Hepatocyte (in vitro differentiated cells): ENCODE measurements at regions not wholly inside any gene's neighbourhood (a gene's known extent, or its start where the extent isn't known, plus 50 kb on each side); places are given as distances from the start of the nearest gene placed in this dataset.

Source experiments
- DNase-seq: peaks from one replicate; pipeline ENCODE4 v3.0.0-alpha.2; 2016; ENCODE audit warnings: low spot score
- H2AFZ ChIP-seq: fragments of 200-600 bp; sonication (generic); 2 replicates; pipeline ENCODE4 v1.6.0; 2016; ENCODE audit warnings: antibody characterized with exemption, mild to moderate bottlenecking
- H3K27ac ChIP-seq: fragments of 200-600 bp; sonication (generic); 2 replicates; pipeline ENCODE4 v1.5.1; 2016; ENCODE audit warnings: mild to moderate bottlenecking
- H3K27me3 ChIP-seq: fragments of 200-600 bp; sonication (generic); 2 replicates; pipeline ENCODE4 v1.6.1; 2016
- H3K36me3 ChIP-seq: fragments of 200-600 bp; sonication (generic); replicated peaks from 2 replicates; pipeline ENCODE4 v1.5.1; 2016; ENCODE audit warnings: low read depth; ENCODE audit not compliant: insufficient read depth
- H3K4me1 ChIP-seq: fragments of 200-600 bp; sonication (generic); 2 replicates; pipeline ENCODE4 v1.5.1; 2016; ENCODE audit warnings: mild to moderate bottlenecking, moderate library complexity; ENCODE audit not compliant: insufficient read depth
- H3K4me2 ChIP-seq: fragments of 200-600 bp; sonication (generic); 2 replicates; pipeline ENCODE4 v1.6.0; 2016
- H3K4me3 ChIP-seq: fragments of 200-600 bp; sonication (generic); 2 replicates; pipeline ENCODE4 v1.5.1; 2016; ENCODE audit warnings: mild to moderate bottlenecking
- H3K79me2 ChIP-seq: fragments of 200-600 bp; sonication (generic); 2 replicates; pipeline ENCODE4 v1.6.0; 2017; ENCODE audit warnings: mild to moderate bottlenecking
- H3K9me2 ChIP-seq: fragments of 200-600 bp; sonication (generic); replicated peaks from 2 replicates; pipeline ENCODE4 v1.6.0; 2017; ENCODE audit warnings: mild to moderate bottlenecking; ENCODE audit not compliant: insufficient read depth
- H3K9me3 ChIP-seq: fragments of 200-600 bp; sonication (generic); 2 replicates; pipeline ENCODE4 v1.5.1; 2016; ENCODE audit warnings: low read depth, mild to moderate bottlenecking
- H4K20me1 ChIP-seq: fragments of 200-600 bp; sonication (generic); 2 replicates; pipeline ENCODE4 v1.6.0; 2016; ENCODE audit warnings: mild to moderate bottlenecking; ENCODE audit not compliant: insufficient read depth, poor library complexity, severe bottlenecking
- EZH2 ChIP-seq: fragments of 200-600 bp; sonication (generic); IDR thresholded peaks from 2 replicates; pipeline ENCODE4 v1.6.1; 2016; ENCODE audit warnings: antibody characterized with exemption, mild to moderate bottlenecking, borderline replicate concordance
- EZH2phosphoT487 ChIP-seq: fragments of 200-600 bp; sonication (generic); IDR thresholded peaks from one replicate; pipeline ENCODE4 v1.6.1; 2018; ENCODE audit warnings: antibody characterized with exemption, mild to moderate bottlenecking, low read depth, moderate library complexity; ENCODE audit not compliant: unreplicated experiment, severe bottlenecking
- WGBS: methylation state at CpG from one replicate; pipeline ENCODE4 v1.1.6; 2016; ENCODE audit warnings: low lambda C conversion rate; ENCODE audit errors: missing lambda C conversion rate; 5-methylcytosine and 5-hydroxymethylcytosine counted together
- TF ChIP-seq, protein P1 (sequence below): fragments of 200-600 bp; sonication (generic); IDR thresholded peaks from 2 replicates; pipeline ENCODE4 v1.5.1; 2016; ENCODE audit warnings: antibody characterized with exemption, mild to moderate bottlenecking; ENCODE audit not compliant: poor library complexity

DNA sequence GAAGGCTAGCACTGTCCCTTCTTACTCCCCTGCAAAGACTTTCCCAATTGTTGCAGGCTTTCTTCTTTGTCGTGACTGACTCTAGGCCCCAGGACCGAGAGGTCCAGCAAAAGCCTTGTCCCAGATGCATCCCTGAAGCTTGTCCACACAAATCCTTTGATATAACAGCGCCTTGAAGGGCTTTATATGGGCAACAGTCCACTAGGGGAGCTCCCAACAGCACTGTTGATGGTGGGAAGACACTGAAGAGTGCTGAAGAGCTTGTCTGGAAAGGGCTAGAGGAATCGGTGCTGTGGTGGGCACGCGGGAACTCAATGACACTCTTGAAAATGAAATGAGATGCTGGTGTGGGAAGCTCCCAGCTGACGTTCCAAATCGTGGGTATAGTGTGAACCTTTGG lies 316.1 kb upstream of the CDH4 start:
- H3K27ac ChIP-seq = no peak overlapping the region
- no peaks in the 10 kb centered on the region for H3K9me3 ChIP-seq
- no peaks in the 10 kb centered on the region for H3K79me2 ChIP-seq
- no peaks in the 10 kb centered on the region for H3K36me3 ChIP-seq
- H2AFZ ChIP-seq = no peak overlapping the region
- 74% methylated on average over 8 of the region's 8 CpGs for WGBS
- no peaks in the 10 kb centered on the region for H3K9me2 ChIP-seq
- no peak overlapping the region for H3K4me3 ChIP-seq
- TF ChIP-seq EZH2 (no peak), EZH2phosphoT487 (no peak)
- TF ChIP-seq, protein P1, sequence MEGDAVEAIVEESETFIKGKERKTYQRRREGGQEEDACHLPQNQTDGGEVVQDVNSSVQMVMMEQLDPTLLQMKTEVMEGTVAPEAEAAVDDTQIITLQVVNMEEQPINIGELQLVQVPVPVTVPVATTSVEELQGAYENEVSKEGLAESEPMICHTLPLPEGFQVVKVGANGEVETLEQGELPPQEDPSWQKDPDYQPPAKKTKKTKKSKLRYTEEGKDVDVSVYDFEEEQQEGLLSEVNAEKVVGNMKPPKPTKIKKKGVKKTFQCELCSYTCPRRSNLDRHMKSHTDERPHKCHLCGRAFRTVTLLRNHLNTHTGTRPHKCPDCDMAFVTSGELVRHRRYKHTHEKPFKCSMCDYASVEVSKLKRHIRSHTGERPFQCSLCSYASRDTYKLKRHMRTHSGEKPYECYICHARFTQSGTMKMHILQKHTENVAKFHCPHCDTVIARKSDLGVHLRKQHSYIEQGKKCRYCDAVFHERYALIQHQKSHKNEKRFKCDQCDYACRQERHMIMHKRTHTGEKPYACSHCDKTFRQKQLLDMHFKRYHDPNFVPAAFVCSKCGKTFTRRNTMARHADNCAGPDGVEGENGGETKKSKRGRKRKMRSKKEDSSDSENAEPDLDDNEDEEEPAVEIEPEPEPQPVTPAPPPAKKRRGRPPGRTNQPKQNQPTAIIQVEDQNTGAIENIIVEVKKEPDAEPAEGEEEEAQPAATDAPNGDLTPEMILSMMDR = no peak
- H3K4me2 ChIP-seq = no peak overlapping the region
- H4K20me1 ChIP-seq = no peaks in the 10 kb centered on the region
- peaks cover 13% of the 10 kb centered on the region for H3K27me3 ChIP-seq
- no peaks in the 10 kb centered on the region for H3K4me1 ChIP-seq
- no peak for DNase-seq

DNA sequence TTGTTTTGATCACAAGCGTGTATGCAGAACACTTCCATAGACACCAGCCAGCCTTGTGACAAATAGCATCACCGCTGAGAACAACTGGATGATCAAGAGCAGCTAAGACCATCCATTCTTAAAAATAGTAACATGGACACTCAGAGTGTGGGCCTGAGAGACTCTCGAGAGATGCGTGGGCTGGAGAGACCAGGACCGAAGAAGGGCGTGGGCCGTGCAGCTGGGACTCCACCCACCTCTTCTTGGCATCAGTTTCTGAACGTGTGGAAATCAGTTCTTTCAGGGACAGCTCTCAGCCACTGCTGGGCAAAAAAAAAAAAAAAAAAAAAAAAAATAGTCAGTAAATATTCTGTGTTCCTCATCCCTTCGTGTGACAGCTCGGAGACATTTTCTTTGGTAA lies 314.5 kb upstream of the CDH4 start:
- no peak overlapping the region for H3K4me3 ChIP-seq
- H3K9me2 ChIP-seq = no peaks in the 10 kb centered on the region
- H3K9me3 ChIP-seq = no peaks in the 10 kb centered on the region
- no peaks in the 10 kb centered on the region for H3K36me3 ChIP-seq
- H2AFZ ChIP-seq = no peak overlapping the region
- H3K4me2 ChIP-seq = no peak overlapping the region
- 83% methylated on average over 10 of the region's 10 CpGs for WGBS
- TF ChIP-seq EZH2phosphoT487 = no peak
- no peak for TF ChIP-seq EZH2
- TF ChIP-seq, protein P1 = no peak
- H3K79me2 ChIP-seq = no peaks in the 10 kb centered on the region
- H3K4me1 ChIP-seq = no peaks in the 10 kb centered on the region
- H3K27me3 ChIP-seq = peaks cover 13% of the 10 kb centered on the region
- H4K20me1 ChIP-seq = no peaks in the 10 kb centered on the region
- H3K27ac ChIP-seq = no peak overlapping the region
- no peak for DNase-seq

DNA sequence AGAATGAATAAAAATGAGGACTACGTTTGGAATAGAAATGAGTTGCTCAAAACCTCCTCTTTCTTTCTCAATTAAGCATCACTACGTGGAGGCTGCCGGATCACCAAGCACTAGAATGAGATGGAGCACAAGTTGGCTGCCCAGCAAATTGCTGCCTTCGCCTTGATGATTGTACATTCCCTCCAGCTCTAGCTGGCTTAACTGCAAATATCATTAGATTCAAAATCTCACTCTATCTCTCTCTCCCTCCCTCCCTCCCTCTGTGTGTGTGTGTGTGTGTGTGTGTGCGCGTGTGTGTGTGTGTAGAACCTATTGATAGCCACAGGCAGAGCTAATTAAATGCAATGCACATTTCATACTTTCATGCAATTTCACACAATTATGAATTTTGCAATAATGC lies 310.7 kb upstream of the CDH4 start:
- Histone ChIP-seq H3K27ac (no peak overlapping the region), H3K4me2 (no peak overlapping the region), H3K9me2 (no peaks in the 10 kb centered on the region), H3K9me3 (no peaks in the 10 kb centered on the region), H3K4me1 (no peaks in the 10 kb centered on the region), H3K4me3 (no peak overlapping the region), H3K79me2 (no peaks in the 10 kb centered on the region), H3K27me3 (peaks cover under 1% of the 10 kb centered on the region), H3K36me3 (no peaks in the 10 kb centered on the region), H4K20me1 (no peaks in the 10 kb centered on the region), H2AFZ (no peak overlapping the region)
- no peak for TF ChIP-seq EZH2
- TF ChIP-seq, protein P1 = no peak
- TF ChIP-seq EZH2phosphoT487 = no peak
- no peak for DNase-seq
- 86% methylated on average over 6 of the region's 6 CpGs for WGBS

DNA sequence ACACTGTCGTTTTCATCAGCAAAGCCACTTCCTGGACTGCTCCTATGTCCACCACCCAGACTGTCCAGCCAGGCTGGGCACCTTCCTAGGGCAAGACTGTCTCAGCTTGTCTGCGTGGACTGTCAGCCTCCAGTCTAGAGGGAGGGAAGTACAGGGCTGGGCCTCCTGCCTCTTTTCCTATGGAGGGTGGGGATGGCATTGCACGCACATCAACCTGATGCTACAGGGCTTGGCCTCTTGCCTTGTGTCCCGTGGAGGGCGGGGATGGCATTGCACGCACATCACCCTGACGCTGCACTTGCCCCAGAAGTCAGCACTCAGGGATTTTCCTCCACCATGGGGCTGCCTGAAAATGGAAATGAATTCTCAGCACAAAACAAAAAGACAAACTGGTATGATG lies 304.2 kb upstream of the CDH4 start:
- H3K36me3 ChIP-seq = no peaks in the 10 kb centered on the region
- H3K4me2 ChIP-seq = no peak overlapping the region
- H4K20me1 ChIP-seq = no peaks in the 10 kb centered on the region
- no peak for TF ChIP-seq EZH2phosphoT487
- no peak for TF ChIP-seq EZH2
- TF ChIP-seq, protein P1 = no peak
- no peaks in the 10 kb centered on the region for H3K9me2 ChIP-seq
- no peaks in the 10 kb centered on the region for H3K4me1 ChIP-seq
- H3K27ac ChIP-seq = no peak overlapping the region
- no peaks in the 10 kb centered on the region for H3K79me2 ChIP-seq
- no peaks in the 10 kb centered on the region for H3K27me3 ChIP-seq
- H3K4me3 ChIP-seq = no peak overlapping the region
- no peak for DNase-seq
- no peaks in the 10 kb centered on the region for H3K9me3 ChIP-seq
- H2AFZ ChIP-seq = no peak overlapping the region
- 87% methylated on average over 7 of the region's 7 CpGs for WGBS
